Liver (tissue), 8 donors: ENCODE measurements at regions not wholly inside any gene's neighbourhood (a gene's known extent, or its start where the extent isn't known, plus 50 kb on each side); places are given as distances from the start of the nearest gene placed in this dataset.

Experiments
- DNase-seq: peaks from one replicate; pipeline ENCODE4 v3.0.0-alpha.2; 2017; ENCODE audit warnings: low spot score
- H3K27ac ChIP-seq, 2 donors: one replicate each; pipeline ENCODE4 v1.7.0; 2013; ENCODE audit warnings: inconsistent platforms in 2 of 2, low read length in 2 of 2, control low read depth in 1 of 2, low read depth in 1 of 2, mild to moderate bottlenecking in 1 of 2
- H3K27me3 ChIP-seq, 4 donors: one replicate each; pipeline versions ENCODE4 v1.6.1 to v1.7.0; 2013; ENCODE audit warnings: low read length in 3 of 4, inconsistent platforms in 1 of 4, mild to moderate bottlenecking in 1 of 4, moderate library complexity in 1 of 4; ENCODE audit not compliant: control insufficient read depth in 4 of 4, insufficient read depth in 4 of 4
- H3K36me3 ChIP-seq, 4 donors: one replicate each; pipeline versions ENCODE4 v1.6.1 to v1.7.0; 2013; ENCODE audit warnings: low read length in 3 of 4, mild to moderate bottlenecking in 3 of 4, low read depth in 1 of 4, moderate library complexity in 1 of 4; ENCODE audit not compliant: control insufficient read depth in 4 of 4, insufficient read depth in 3 of 4
- H3K4me1 ChIP-seq, 4 donors: one replicate each; pipeline versions ENCODE4 v1.6.1 to v1.7.0; 2013; ENCODE audit warnings: low read length in 3 of 4, mild to moderate bottlenecking in 3 of 4, moderate library complexity in 1 of 4; ENCODE audit not compliant: control insufficient read depth in 4 of 4, insufficient read depth in 4 of 4
- H3K4me3 ChIP-seq, 3 donors: one replicate each; pipeline versions ENCODE4 v1.6.1 to v1.7.0; 2013; ENCODE audit warnings: low read length in 3 of 3, control low read depth in 1 of 3, low read depth in 1 of 3, mild to moderate bottlenecking in 1 of 3
- H3K9ac ChIP-seq, 2 donors: one replicate each; pipeline ENCODE4 v1.7.0; 2013; ENCODE audit warnings: low read length in 2 of 2, mild to moderate bottlenecking in 2 of 2, moderate library complexity in 2 of 2, control low read depth in 1 of 2, low read depth in 1 of 2
- H3K9me3 ChIP-seq, 4 donors: one replicate each; pipeline versions ENCODE4 v1.6.1 to v1.7.0; 2013; ENCODE audit warnings: low read length in 3 of 4; ENCODE audit not compliant: control insufficient read depth in 4 of 4
- EGR1 ChIP-seq, 2 donors: IDR thresholded peaks; 2 replicates each; pipeline ENCODE4 v1.6.1; 2016 to 2018; ENCODE audit warnings: antibody characterized with exemption in 2 of 2, low read depth in 2 of 2
- GABPA ChIP-seq, 2 donors: IDR thresholded peaks in 1 of 2; conservative IDR thresholded peaks in 1 of 2; 2 replicates each; pipeline ENCODE4 v1.6.1; 2016; ENCODE audit warnings: antibody characterized with exemption in 2 of 2, mild to moderate bottlenecking in 1 of 2, moderate library complexity in 1 of 2
- HNF4G ChIP-seq: IDR thresholded peaks from 2 replicates; pipeline ENCODE4 v1.6.1; 2016; ENCODE audit warnings: antibody characterized with exemption
- MAX ChIP-seq: IDR thresholded peaks from 2 replicates; pipeline ENCODE4 v1.6.1; 2016; ENCODE audit warnings: antibody characterized with exemption
- NR2F2 ChIP-seq: IDR thresholded peaks from 2 replicates; pipeline ENCODE4 v1.6.1; 2016; ENCODE audit warnings: antibody characterized with exemption
- RAD21 ChIP-seq, 2 donors: IDR thresholded peaks; 2 replicates each; pipeline ENCODE4 v1.6.1; 2016; ENCODE audit warnings: antibody characterized with exemption in 2 of 2, mild to moderate bottlenecking in 2 of 2
- SP1 ChIP-seq: IDR thresholded peaks from 2 replicates; pipeline ENCODE4 v1.6.1; 2018; ENCODE audit warnings: antibody characterized with exemption, mild to moderate bottlenecking
- TAF1 ChIP-seq: conservative IDR thresholded peaks from 2 replicates; pipeline ENCODE4 v1.6.1; 2016; ENCODE audit warnings: antibody characterized with exemption, mild to moderate bottlenecking
- YY1 ChIP-seq: IDR thresholded peaks from 2 replicates; pipeline ENCODE4 v1.6.1; 2016; ENCODE audit warnings: antibody characterized with exemption, mild to moderate bottlenecking
- ZBTB33 ChIP-seq: IDR thresholded peaks from 2 replicates; pipeline ENCODE4 v1.6.1; 2016; ENCODE audit warnings: antibody characterized with exemption
- WGBS: extraction: QIAGEN DNeasy Blood & Tissue Kit; methylation state at CpG from one replicate; pipeline ENCODE4 v1.1.7; 2013; 5-methylcytosine and 5-hydroxymethylcytosine counted together
- TF ChIP-seq, protein P1 (sequence below): fragments of 150-350 bp; IDR thresholded peaks from 2 replicates; pipeline ENCODE4 v1.5.1; 2017; ENCODE audit warnings: improper control_type of control experiment, low read depth, low read length; ENCODE audit not compliant: missing input control
- donor health status: healthy.
- donor health status: healthy.
- donor health status: healthy.
- donor health status: healthy.
- donor health status: healthy.

- TF ChIP-seq, protein P1, sequence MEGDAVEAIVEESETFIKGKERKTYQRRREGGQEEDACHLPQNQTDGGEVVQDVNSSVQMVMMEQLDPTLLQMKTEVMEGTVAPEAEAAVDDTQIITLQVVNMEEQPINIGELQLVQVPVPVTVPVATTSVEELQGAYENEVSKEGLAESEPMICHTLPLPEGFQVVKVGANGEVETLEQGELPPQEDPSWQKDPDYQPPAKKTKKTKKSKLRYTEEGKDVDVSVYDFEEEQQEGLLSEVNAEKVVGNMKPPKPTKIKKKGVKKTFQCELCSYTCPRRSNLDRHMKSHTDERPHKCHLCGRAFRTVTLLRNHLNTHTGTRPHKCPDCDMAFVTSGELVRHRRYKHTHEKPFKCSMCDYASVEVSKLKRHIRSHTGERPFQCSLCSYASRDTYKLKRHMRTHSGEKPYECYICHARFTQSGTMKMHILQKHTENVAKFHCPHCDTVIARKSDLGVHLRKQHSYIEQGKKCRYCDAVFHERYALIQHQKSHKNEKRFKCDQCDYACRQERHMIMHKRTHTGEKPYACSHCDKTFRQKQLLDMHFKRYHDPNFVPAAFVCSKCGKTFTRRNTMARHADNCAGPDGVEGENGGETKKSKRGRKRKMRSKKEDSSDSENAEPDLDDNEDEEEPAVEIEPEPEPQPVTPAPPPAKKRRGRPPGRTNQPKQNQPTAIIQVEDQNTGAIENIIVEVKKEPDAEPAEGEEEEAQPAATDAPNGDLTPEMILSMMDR = no peak
- no peak for TF ChIP-seq SP1
- no peak for TF ChIP-seq TAF1
- no peak for TF ChIP-seq NR2F2
- TF ChIP-seq GABPA (IDR thresholded peaks at IDR 0.05 in 1 of 2, conservative IDR thresholded peaks at IDR 0.05 in 1 of 2) = no peak
Observed at GRCh38 chr9:89744255-89744648, 139.4 kb downstream of the GADD45G start (continued).

DNA sequence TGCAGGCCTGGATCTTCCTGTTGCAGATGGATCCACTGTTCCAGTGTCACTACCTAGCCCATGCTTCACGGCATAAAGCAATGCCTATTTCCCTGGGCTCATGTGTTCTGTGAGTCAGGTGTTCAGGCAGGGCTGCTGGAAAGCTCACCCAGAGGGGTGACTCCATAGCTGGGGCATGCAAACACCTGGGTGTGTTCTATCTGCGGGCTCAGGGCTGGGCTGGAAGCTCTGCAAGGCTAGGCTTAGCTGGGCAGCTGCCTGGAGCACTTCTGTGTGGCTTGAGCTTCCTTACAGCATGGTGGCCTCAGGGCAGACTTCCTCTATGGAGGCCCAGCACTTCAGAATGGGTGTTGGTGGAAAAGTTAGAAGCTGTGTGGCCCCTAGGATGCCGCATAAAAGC is 139.9 kb downstream of the GADD45G start:
- TF ChIP-seq YY1 (no peak), NR2F2 (no peak), ZBTB33 (no peak), RAD21 (IDR thresholded peaks at IDR 0.05) (no peak)
- TF ChIP-seq, protein P1 = no peak
- Histone ChIP-seq H3K36me3 (no peaks in the 10 kb centered on the region), H3K27ac (no peak overlapping the region), H3K4me1 (peaks cover 0 to 10% (median 0%) of the 10 kb centered on the region in 4 donors), H3K4me3 (no peak overlapping the region), H3K27me3 (no peaks in the 10 kb centered on the region), H3K9me3 (no peaks in the 10 kb centered on the region), H3K9ac (no peak overlapping the region)
- no peak for DNase-seq
- 97% methylated on average over 3 of the region's 3 CpGs for WGBS

DNA sequence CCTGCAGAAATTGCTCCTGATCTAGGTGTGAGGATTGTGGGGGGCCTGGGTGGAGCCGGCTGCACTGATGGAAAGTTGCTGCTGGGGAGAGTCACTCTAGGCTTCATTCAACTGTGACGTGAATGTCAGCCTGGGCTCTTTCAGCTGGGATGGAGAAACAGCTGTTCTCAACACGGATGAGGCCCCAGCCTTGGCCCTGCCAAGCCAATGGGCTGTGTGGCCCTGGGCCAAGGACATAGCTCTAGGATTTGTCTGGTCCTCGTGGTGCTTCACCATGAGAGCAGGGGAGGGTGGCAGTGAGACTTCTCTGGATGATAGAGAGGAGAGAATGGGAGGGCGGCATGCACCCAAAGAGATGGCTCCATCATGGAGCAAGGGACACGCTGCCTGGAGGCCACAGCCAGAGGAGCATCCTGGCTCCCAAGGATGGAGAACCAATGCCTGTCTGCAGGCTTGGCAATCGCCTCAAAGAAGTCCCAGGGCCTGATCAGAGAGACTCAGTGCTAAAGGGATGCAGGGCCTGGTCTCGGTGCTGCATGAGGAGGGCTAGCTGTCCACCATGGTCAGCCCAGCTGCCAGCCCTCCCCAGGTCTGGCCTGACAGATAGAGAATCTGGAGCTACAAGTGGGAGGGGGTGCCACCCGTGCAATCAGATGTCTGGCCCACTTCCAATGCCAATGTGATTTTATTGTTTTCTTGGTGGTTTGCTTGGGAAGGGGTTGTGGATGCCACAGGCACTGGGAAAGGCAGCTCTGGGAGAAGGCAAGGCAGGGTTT is 141.0 kb downstream of the GADD45G start:
- 86% methylated on average over 9 of the region's 9 CpGs for WGBS
- Histone ChIP-seq H3K4me1 (peaks cover 0 to 18% (median 2%) of the 10 kb centered on the region in 4 donors), H3K4me3 (no peak overlapping the region), H3K9ac (no peak overlapping the region), H3K36me3 (no peaks in the 10 kb centered on the region), H3K27me3 (no peaks in the 10 kb centered on the region), H3K9me3 (no peaks in the 10 kb centered on the region), H3K27ac (no peak overlapping the region)
- no peak for TF ChIP-seq MAX
- no peak for TF ChIP-seq EGR1 (IDR thresholded peaks at IDR 0.05; ENCODE audit: low read depth in 2 of 2)
- TF ChIP-seq HNF4G = no peak
- no peak for DNase-seq
